H7 (cell line): ENCODE measurements at regions not wholly inside any gene's neighbourhood (a gene's known extent, or its start where the extent isn't known, plus 50 kb on each side); places are given as distances from the start of the nearest gene placed in this dataset.
"Not testable (repeated sequence)": the region's sequence is repeated elsewhere in the genome, so short reads cannot be mapped to it uniquely, and the experiment has no call there.

Experiments used
- DNase-seq: peaks from one replicate; pipeline ENCODE4 v3.0.0; 2012
- H3K27me3 ChIP-seq: 2 replicates; pipeline ENCODE4 v1.6.0; 2011; ENCODE audit warnings: mild to moderate bottlenecking, low read length; ENCODE audit not compliant: control insufficient read depth, insufficient read depth
- H3K36me3 ChIP-seq: replicated peaks from 2 replicates; pipeline ENCODE4 v1.5.1; 2011; ENCODE audit warnings: low read length; ENCODE audit not compliant: control insufficient read depth, insufficient read depth
- H3K4me3 ChIP-seq: 2 replicates; pipeline ENCODE4 v1.5.1; 2011; ENCODE audit warnings: low read depth, mild to moderate bottlenecking, control low read depth, low read length, moderate library complexity; ENCODE audit not compliant: insufficient read depth

DNA sequence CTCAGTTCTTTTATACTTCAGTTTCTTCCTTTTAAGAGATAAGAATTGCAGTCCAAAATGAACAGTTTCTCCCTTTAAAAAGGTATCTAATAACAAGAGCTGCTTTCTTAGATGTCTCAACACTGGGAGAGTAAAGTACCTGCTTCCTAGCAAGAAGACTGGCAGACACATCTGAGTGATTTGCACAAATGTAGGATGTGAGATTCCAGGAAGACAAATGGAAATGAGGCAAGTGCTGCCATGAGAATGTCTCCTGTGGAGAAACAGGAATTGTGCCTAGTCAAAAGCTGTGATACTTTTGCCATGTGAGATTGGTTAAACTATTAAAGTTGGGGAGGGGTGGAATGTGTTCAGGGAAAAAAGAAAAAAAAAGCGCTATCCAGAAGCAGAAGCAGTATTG, 159.1 kb downstream of the HTR1A start:
- Histone ChIP-seq H3K36me3 (no peaks in the 10 kb centered on the region), H3K4me3 (no peak overlapping the region), H3K27me3 (no peaks in the 10 kb centered on the region)
- no peak for DNase-seq

DNA sequence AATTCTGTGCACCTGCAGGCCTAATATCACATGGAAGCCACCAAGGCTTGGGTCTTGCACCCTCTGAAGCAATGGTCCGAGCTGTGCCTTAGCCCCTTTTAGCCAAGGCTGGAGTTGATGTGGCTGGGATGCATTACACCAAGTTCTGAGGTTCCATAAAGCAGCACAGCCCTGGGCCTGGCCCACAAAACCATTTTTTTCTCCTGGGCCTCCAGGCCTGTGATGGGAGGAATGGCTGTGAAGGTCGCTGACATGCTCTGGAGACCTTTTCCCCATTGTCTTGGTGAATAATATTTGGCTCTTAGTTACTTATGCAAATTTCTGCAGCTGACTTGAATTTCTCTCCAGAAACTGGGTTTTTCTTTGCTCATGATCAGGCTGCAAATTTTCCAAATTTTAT, 167.3 kb downstream of the HTR1A start:
- no peak for DNase-seq
- no peak overlapping the region for H3K4me3 ChIP-seq
- no peaks in the 10 kb centered on the region for H3K27me3 ChIP-seq
- no peaks in the 10 kb centered on the region for H3K36me3 ChIP-seq

DNA sequence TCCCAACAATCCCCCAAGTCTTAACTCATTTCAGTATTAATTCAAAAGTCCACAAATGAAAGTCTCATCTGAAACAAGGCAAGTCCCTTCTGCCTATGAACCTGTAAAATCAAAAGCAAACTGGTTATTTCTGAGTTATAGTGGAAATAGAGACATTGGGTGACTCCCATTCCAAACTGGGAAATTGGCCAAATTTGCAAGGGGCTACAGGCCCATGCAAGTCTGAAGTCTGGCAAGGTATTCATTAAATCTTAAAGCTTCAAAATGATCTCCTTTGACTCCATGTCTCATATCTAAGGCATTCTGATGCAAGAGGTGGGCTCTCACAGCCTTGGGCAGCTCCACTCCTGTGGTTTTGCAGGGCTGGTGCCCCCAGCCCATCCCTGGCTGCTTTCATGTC, 167.9 kb downstream of the HTR1A start:
- Histone ChIP-seq H3K27me3 (no peaks in the 10 kb centered on the region), H3K36me3 (no peaks in the 10 kb centered on the region), H3K4me3 (no peak overlapping the region)
- no peak for DNase-seq

DNA sequence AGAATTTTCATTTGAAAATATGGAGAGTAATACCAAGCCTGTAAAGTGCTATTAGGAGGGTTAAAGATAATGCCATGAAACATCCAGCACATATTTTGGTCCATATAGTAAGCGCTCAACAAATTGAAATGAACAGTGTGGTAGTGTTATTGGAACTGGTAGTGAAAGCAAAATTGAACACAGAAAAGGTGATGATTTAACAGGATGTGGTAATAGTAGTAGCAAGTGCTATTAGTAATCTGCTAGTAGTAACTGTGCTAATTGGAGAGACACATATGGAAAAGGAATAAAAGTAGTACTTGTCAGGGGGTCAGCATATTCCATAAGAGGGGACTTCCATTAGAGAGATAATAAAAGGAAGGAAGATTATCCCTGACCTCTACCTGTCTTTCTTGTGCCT, 187.3 kb downstream of the HTR1A start:
- no peak for DNase-seq
- no peaks in the 10 kb centered on the region for H3K27me3 ChIP-seq
- no peak overlapping the region for H3K4me3 ChIP-seq
- no peaks in the 10 kb centered on the region for H3K36me3 ChIP-seq

GRCh38 chr5:63768221-63768620, 194.0 kb downstream of the HTR1A start:
- DNase-seq = no peak
- no peaks in the 10 kb centered on the region for H3K27me3 ChIP-seq

GRCh38 chr5:63760965-63761364, 201.3 kb downstream of the HTR1A start:
- no peaks in the 10 kb centered on the region for H3K27me3 ChIP-seq
- H3K4me3 ChIP-seq = no peak overlapping the region
- H3K36me3 ChIP-seq = no peaks in the 10 kb centered on the region
- no peak for DNase-seq

More at GRCh38 chr5:63768221-63768620, 194.0 kb downstream of the HTR1A start:
- no peaks in the 10 kb centered on the region for H3K36me3 ChIP-seq
- H3K4me3 ChIP-seq = no peak overlapping the region

DNA sequence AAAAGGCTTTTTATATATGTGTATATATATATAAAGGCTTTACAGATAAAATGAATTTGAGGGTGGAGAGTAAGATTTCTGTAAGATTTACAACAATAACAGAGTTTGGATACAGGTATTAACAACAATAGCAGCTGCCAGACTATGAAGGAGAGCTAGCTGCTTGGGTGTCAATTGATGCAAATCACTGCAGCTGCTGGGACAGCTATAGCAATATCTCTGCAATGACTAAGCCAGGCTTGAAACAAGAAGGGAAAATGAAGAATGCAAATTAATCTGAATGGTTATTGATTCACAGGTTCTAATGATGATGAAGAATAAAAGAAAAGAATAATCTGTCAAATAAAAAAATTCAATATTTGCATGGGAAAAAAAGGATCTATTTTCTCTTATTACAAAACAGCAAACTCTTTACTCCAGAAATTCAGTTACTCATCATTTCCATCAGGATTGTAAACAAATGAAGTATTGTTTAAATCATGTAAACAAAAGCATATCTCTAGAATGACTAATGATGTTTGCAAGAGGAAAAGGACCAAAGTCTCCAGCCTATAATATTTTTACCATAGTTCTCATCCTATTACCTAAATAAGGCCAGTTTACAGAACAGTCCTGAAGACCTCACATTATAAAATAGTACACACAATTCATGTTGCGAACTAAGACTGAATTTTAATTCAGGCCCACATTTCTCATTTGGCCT, 219.0 kb downstream of the HTR1A start:
- H3K36me3 ChIP-seq = no peaks in the 10 kb centered on the region
- no peak for DNase-seq
- no peak overlapping the region for H3K4me3 ChIP-seq
- H3K27me3 ChIP-seq = no peaks in the 10 kb centered on the region

DNA sequence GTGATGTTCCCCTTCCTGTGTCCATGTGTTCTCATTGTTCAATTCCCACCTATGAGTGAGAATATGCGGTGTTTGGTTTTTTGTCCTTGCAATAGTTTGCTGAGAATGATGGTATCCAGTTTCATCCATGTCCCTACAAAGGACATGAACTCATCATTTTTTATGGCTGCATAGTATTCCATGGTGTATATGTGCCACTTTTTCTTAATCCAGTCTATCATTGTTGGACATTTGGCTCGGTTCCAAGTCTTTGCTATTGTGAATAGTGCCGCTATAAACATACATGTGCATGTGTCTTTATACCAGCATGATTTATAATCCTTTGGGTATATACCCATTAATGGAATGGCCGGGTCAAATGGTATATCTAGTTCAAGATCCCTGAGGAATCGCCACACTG, 229.4 kb downstream of the HTR1A start:
- H3K4me3 ChIP-seq, DNase-seq, H3K36me3 ChIP-seq, H3K27me3 ChIP-seq: not testable (repeated sequence)

DNA sequence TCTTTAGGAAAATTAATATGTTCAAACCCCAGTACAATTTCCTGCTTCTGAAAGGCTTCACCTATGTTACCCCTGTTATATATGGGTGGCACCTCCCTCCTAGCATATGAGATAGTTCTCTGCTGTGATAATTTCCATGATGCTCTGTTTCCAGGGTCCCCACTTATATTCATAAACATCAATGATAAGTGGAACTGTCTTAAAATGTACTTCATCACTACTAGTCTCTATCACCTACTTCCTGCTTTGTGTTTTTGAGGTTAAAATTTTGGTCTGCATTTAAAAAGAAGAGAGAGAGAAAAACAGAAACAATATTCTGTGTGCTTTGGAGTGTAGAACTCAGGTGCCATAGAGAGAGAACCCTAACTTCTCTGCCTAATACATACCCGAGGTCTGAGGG, 234.7 kb downstream of the HTR1A start:
- Histone ChIP-seq H3K27me3 (no peaks in the 10 kb centered on the region), H3K4me3 (no peak overlapping the region), H3K36me3 (no peaks in the 10 kb centered on the region)
- DNase-seq = no peak

DNA sequence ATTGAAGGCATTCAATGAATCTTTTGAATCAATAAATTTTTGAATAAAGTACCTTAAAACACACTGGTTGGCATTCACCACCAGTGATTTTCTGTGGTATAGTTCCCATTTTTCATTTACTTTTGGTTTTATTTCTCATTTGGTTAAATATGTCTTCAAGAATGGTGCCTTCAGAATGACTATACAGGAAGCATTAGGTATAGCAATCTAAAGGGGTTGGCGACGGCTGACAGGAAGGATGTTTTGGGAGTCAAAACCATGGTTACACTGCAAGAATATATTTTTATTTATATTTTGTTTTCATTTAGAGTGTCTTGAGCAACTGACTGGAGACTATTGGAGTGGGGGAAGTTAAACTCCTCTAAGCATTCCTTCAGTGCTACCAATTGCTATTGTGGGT, 235.7 kb downstream of the HTR1A start:
- Histone ChIP-seq H3K36me3 (no peaks in the 10 kb centered on the region), H3K27me3 (no peaks in the 10 kb centered on the region), H3K4me3 (no peak overlapping the region)
- no peak for DNase-seq

- Histone ChIP-seq H3K36me3 (no peaks in the 10 kb centered on the region), H3K27me3 (no peaks in the 10 kb centered on the region), H3K4me3 (no peak overlapping the region)
- DNase-seq = no peak
These were observed 243.1 kb downstream of the HTR1A start for GRCh38 chr5:63719147-63719546.

DNA sequence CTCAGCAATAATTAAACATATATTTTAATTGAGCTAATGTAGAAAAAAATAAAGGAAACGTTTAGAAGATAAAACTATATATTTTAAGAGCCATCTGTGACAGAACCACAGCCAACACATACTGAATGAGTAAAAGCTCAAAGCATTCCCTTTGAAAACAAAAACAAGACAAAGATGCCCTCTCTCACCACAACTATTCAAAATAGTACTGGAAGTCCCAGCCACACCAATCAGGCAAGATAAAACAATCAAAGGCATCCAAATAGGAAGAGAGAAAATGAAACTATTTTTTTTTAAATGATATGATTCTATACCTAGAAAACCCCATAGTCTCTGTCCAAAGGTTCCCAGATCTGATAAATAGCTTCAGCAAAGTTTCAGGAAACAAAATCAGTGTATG, 262.0 kb downstream of the HTR1A start:
- no peak overlapping the region for H3K4me3 ChIP-seq
- no peaks in the 10 kb centered on the region for H3K36me3 ChIP-seq
- no peak for DNase-seq
- H3K27me3 ChIP-seq = no peaks in the 10 kb centered on the region

GRCh38 chr5:63697811-63698210, 264.4 kb downstream of the HTR1A start:
- Histone ChIP-seq H3K4me3 (no peak overlapping the region), H3K36me3 (no peaks in the 10 kb centered on the region), H3K27me3 (no peaks in the 10 kb centered on the region)
- DNase-seq = no peak

- DNase-seq = no peak
- H3K27me3 ChIP-seq = no peaks in the 10 kb centered on the region
- no peaks in the 10 kb centered on the region for H3K36me3 ChIP-seq
- no peak overlapping the region for H3K4me3 ChIP-seq
These were observed 271.7 kb downstream of the HTR1A start for GRCh38 chr5:63690546-63690945.

DNA sequence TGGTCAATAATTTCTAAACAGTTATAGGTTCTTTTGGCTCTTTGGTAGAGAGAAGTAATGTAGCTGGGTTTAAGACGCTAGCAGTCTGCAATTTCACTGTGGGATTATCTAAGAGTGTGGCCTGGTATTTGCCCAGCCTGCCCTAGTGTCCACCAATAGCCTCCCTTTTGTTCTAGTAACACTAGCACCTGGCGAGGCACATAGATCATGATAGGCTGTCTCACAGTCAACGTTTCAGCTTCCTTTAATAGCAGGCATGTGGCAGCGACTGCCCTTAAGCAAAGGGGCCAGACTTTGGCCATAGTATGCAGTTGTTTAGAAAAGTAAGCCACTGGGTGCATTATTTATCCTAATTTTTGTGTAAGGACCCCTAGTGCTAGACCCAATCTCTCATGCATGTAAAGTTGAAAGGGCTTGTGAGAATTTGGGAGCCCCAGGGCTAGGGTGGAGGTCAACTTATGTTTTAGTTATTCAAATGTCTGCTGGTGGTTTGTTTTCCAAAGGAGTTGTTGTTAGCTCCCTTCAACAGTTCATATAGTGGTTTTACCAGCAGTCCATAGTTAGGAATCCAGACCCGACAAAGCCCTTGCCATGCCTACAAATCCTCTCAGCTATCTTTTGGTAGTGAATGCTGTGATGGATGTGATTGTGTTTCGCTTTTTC, 274.3 kb downstream of the HTR1A start:
- Histone ChIP-seq H3K27me3 (no peaks in the 10 kb centered on the region), H3K36me3 (no peaks in the 10 kb centered on the region), H3K4me3 (no peak overlapping the region)
- DNase-seq = no peak
